Liver (tissue), 8 donors: ENCODE measurements at regions not wholly inside any gene's neighbourhood (a gene's known extent, or its start where the extent isn't known, plus 50 kb on each side); places are given as distances from the start of the nearest gene placed in this dataset. TPM values are rescaled to one million over a fixed set of nuclear protein-coding genes. Genes with fewer than 3 reads are reported as not detected.
"Not testable (repeated sequence)": the region's sequence is repeated elsewhere in the genome, so short reads cannot be mapped to it uniquely, and the experiment has no call there.

ENCODE experiments used
- DNase-seq: peaks from one replicate; pipeline ENCODE4 v3.0.0-alpha.2; 2017; ENCODE audit warnings: low spot score
- H3K27ac ChIP-seq, 2 donors: one replicate each; pipeline ENCODE4 v1.7.0; 2013; ENCODE audit warnings: inconsistent platforms in 2 of 2, low read length in 2 of 2, control low read depth in 1 of 2, low read depth in 1 of 2, mild to moderate bottlenecking in 1 of 2
- H3K27me3 ChIP-seq, 4 donors: one replicate each; pipeline versions ENCODE4 v1.6.1 to v1.7.0; 2013; ENCODE audit warnings: low read length in 3 of 4, inconsistent platforms in 1 of 4, mild to moderate bottlenecking in 1 of 4, moderate library complexity in 1 of 4; ENCODE audit not compliant: control insufficient read depth in 4 of 4, insufficient read depth in 4 of 4
- H3K36me3 ChIP-seq, 4 donors: one replicate each; pipeline versions ENCODE4 v1.6.1 to v1.7.0; 2013; ENCODE audit warnings: low read length in 3 of 4, mild to moderate bottlenecking in 3 of 4, low read depth in 1 of 4, moderate library complexity in 1 of 4; ENCODE audit not compliant: control insufficient read depth in 4 of 4, insufficient read depth in 3 of 4
- H3K4me1 ChIP-seq, 4 donors: one replicate each; pipeline versions ENCODE4 v1.6.1 to v1.7.0; 2013; ENCODE audit warnings: low read length in 3 of 4, mild to moderate bottlenecking in 3 of 4, moderate library complexity in 1 of 4; ENCODE audit not compliant: control insufficient read depth in 4 of 4, insufficient read depth in 4 of 4
- H3K4me3 ChIP-seq, 3 donors: one replicate each; pipeline versions ENCODE4 v1.6.1 to v1.7.0; 2013; ENCODE audit warnings: low read length in 3 of 3, control low read depth in 1 of 3, low read depth in 1 of 3, mild to moderate bottlenecking in 1 of 3
- H3K9ac ChIP-seq, 2 donors: one replicate each; pipeline ENCODE4 v1.7.0; 2013; ENCODE audit warnings: low read length in 2 of 2, mild to moderate bottlenecking in 2 of 2, moderate library complexity in 2 of 2, control low read depth in 1 of 2, low read depth in 1 of 2
- H3K9me3 ChIP-seq, 4 donors: one replicate each; pipeline versions ENCODE4 v1.6.1 to v1.7.0; 2013; ENCODE audit warnings: low read length in 3 of 4; ENCODE audit not compliant: control insufficient read depth in 4 of 4
- EGR1 ChIP-seq, 2 donors: IDR thresholded peaks; 2 replicates each; pipeline ENCODE4 v1.6.1; 2016 to 2018; ENCODE audit warnings: antibody characterized with exemption in 2 of 2, low read depth in 2 of 2
- FOXA1 ChIP-seq: IDR thresholded peaks from 2 replicates; pipeline ENCODE4 v1.6.1; 2016; ENCODE audit warnings: antibody characterized with exemption
- FOXA2 ChIP-seq: IDR thresholded peaks from 2 replicates; pipeline ENCODE4 v1.6.1; 2016; ENCODE audit warnings: antibody characterized with exemption
- JUND ChIP-seq, 2 donors: IDR thresholded peaks; 2 replicates each; pipeline ENCODE4 v1.6.1; 2016; ENCODE audit warnings: antibody characterized with exemption in 2 of 2
- NR2F2 ChIP-seq: IDR thresholded peaks from 2 replicates; pipeline ENCODE4 v1.6.1; 2016; ENCODE audit warnings: antibody characterized with exemption
- TAF1 ChIP-seq: conservative IDR thresholded peaks from 2 replicates; pipeline ENCODE4 v1.6.1; 2016; ENCODE audit warnings: antibody characterized with exemption, mild to moderate bottlenecking
- WGBS: extraction: QIAGEN DNeasy Blood & Tissue Kit; methylation state at CpG from one replicate; pipeline ENCODE4 v1.1.7; 2013; 5-methylcytosine and 5-hydroxymethylcytosine counted together
- small RNA-seq: library from RNA; depleted of rRNA; stranded (forward); fragments of <200 nt; gene quantifications from one replicate; pipeline ENCODE3, GENCODE V24; 2014
- TF ChIP-seq, protein P1 (sequence below): IDR thresholded peaks from 2 replicates; pipeline ENCODE4 v1.6.1; 2016; ENCODE audit warnings: antibody characterized with exemption
- TF ChIP-seq, protein P2 (sequence below): IDR thresholded peaks from 2 replicates; pipeline ENCODE4 v1.6.1; 2016; ENCODE audit warnings: antibody characterized with exemption, mild to moderate bottlenecking
- TF ChIP-seq, protein P3 (sequence below): IDR thresholded peaks from 2 replicates; pipeline ENCODE4 v1.6.1; 2016; ENCODE audit warnings: antibody characterized with exemption
- donor health status: healthy.
- donor health status: healthy.
- donor health status: healthy.
- donor health status: healthy.

DNA sequence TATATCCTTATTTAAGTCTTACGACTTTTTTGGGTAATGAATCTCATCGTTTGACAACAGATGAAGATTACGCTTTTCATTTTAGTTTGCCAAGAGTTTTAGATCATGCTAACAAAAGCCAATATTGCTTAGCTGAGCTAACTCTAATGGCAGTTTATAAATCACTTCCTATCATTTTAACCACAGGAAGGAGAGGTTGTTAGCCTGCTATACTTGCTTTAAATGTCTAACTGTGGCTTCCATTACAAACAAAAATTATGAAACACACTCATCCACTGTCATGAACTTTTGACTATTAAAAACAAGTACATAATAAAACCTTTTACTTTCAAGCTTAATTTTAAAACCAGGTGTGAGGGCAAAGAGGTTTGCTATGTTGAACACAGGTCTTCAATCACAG lies 53.7 kb upstream of the ANKH start:
- H3K9ac ChIP-seq: no peak overlapping the region
- H3K4me3 ChIP-seq: no peak overlapping the region
- no peaks in the 10 kb centered on the region for H3K27me3 ChIP-seq
- TF ChIP-seq FOXA1 (no peak), JUND (IDR thresholded peaks at IDR 0.05) (no peak), TAF1 (no peak)
- no peak for DNase-seq
- H3K4me1 ChIP-seq: no peaks in the 10 kb centered on the region
- H3K27ac ChIP-seq: no peak overlapping the region
- H3K36me3 ChIP-seq: no peaks in the 10 kb centered on the region
- WGBS: 82% methylated on average over 3 of the region's 3 CpGs
- no peaks in the 10 kb centered on the region for H3K9me3 ChIP-seq

DNA sequence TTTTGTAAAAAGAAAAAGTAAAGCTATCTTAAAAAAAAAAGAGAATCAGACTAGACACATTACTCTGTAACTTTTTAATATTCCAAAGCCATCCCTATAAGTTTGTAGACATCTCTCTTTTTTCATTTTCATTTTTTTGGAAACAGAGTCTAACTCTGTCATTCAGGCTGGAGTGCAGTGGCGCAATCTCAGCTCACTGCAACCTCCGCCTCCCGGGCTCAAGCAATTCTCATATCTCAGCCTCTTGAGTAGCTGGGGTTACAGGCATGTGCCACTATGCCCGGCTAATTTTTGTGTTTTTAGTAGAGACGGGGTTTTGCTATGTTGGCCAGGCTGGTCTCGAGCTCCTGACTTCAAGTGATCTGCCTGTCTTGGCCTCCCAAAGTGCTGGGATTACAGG lies 51.4 kb upstream of the ANKH start:
- not testable (repeated sequence) for H3K27me3 ChIP-seq, DNase-seq, H3K27ac ChIP-seq, H3K9me3 ChIP-seq, H3K9ac ChIP-seq, H3K4me1 ChIP-seq, H3K4me3 ChIP-seq, H3K36me3 ChIP-seq
- whole genome bisulfite sequencing: 92% methylated on average over 6 of the region's 6 CpGs

DNA sequence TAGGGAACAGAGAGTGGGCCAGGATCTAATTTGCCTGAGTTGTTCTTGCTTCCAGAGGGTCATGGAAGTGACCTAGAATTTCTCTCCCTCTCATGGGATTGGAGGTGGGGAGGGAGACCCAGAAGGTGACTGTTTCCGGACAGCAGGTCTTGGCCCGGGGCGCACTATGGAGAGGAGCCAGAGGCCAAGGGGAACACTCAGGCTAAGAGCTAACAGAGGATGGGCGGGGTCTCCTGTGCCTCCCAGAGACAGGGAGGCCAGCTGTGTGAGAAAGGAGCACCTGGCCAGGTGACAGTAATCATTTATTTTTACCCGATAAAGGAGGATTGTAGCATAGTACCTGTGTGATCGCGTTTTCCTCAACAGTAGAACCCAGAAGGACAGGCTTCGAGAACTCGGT lies 50.9 kb upstream of the ANKH start:
- no peak overlapping the region for H3K9ac ChIP-seq
- H3K27me3 ChIP-seq: no peaks in the 10 kb centered on the region
- no peaks in the 10 kb centered on the region for H3K4me1 ChIP-seq
- no peaks in the 10 kb centered on the region for H3K36me3 ChIP-seq
- no peak overlapping the region for H3K27ac ChIP-seq
- TF ChIP-seq, protein P1, sequence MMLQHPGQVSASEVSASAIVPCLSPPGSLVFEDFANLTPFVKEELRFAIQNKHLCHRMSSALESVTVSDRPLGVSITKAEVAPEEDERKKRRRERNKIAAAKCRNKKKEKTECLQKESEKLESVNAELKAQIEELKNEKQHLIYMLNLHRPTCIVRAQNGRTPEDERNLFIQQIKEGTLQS: no peak
- TF ChIP-seq NR2F2: no peak
- TF ChIP-seq, protein P2, sequence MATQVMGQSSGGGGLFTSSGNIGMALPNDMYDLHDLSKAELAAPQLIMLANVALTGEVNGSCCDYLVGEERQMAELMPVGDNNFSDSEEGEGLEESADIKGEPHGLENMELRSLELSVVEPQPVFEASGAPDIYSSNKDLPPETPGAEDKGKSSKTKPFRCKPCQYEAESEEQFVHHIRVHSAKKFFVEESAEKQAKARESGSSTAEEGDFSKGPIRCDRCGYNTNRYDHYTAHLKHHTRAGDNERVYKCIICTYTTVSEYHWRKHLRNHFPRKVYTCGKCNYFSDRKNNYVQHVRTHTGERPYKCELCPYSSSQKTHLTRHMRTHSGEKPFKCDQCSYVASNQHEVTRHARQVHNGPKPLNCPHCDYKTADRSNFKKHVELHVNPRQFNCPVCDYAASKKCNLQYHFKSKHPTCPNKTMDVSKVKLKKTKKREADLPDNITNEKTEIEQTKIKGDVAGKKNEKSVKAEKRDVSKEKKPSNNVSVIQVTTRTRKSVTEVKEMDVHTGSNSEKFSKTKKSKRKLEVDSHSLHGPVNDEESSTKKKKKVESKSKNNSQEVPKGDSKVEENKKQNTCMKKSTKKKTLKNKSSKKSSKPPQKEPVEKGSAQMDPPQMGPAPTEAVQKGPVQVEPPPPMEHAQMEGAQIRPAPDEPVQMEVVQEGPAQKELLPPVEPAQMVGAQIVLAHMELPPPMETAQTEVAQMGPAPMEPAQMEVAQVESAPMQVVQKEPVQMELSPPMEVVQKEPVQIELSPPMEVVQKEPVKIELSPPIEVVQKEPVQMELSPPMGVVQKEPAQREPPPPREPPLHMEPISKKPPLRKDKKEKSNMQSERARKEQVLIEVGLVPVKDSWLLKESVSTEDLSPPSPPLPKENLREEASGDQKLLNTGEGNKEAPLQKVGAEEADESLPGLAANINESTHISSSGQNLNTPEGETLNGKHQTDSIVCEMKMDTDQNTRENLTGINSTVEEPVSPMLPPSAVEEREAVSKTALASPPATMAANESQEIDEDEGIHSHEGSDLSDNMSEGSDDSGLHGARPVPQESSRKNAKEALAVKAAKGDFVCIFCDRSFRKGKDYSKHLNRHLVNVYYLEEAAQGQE: no peak
- TF ChIP-seq EGR1 (IDR thresholded peaks at IDR 0.05; ENCODE audit: low read depth in 2 of 2): no peak
- TF ChIP-seq TAF1: no peak
- TF ChIP-seq FOXA2: no peak
- TF ChIP-seq, protein P3, sequence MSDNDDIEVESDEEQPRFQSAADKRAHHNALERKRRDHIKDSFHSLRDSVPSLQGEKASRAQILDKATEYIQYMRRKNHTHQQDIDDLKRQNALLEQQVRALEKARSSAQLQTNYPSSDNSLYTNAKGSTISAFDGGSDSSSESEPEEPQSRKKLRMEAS: no peak
- no peak for DNase-seq
- WGBS: 90% methylated on average over 9 of the region's 9 CpGs
- no peaks in the 10 kb centered on the region for H3K9me3 ChIP-seq
- no peak overlapping the region for H3K4me3 ChIP-seq

Small RNA genes in the stretch of these regions (small RNA-seq; reads per million reads assigned to genes)
- gene RF00096: not detected
